AG04450 (cell line): ENCODE measurements at regions not wholly inside any gene's neighbourhood (a gene's known extent, or its start where the extent isn't known, plus 50 kb on each side); places are given as distances from the start of the nearest gene placed in this dataset.

ENCODE experiments used
- CTCF ChIA-PET: fragments of 300-600, 350-600 bp; formaldehyde crosslinking; extraction: SDS; loops from one replicate; lab custom pipeline; 2022; ENCODE audit warnings: antibody characterized with exemption, inconsistent platforms; lab: Charles Lee
- POLR2A ChIA-PET: fragments of 350-600 bp; formaldehyde crosslinking; extraction: SDS; loops from one replicate; lab custom pipeline; 2021; ENCODE audit warnings: antibody characterized with exemption, inconsistent platforms; lab: Yijun Ruan, JAX
- DNase-seq: peaks from one replicate; pipeline ENCODE4 v3.0.0-alpha.2; 2011; ENCODE audit warnings: low read depth, low spot score
- H3K27ac ChIP-seq: one replicate; pipeline ENCODE4 v1.5.1; 2012; ENCODE audit warnings: low read depth, low read length, control low read depth
- H3K27me3 ChIP-seq: one replicate; pipeline ENCODE4 v1.6.0; 2012; ENCODE audit warnings: low read length; ENCODE audit not compliant: control insufficient read depth, insufficient read depth
- H3K4me3 ChIP-seq: 2 replicates; pipeline ENCODE4 v1.5.1; 2011; ENCODE audit warnings: mild to moderate bottlenecking, low read depth, low read length, control low read depth
- H3K9me3 ChIP-seq: 2 replicates; pipeline ENCODE4 v1.5.1; 2012; ENCODE audit warnings: low read length; ENCODE audit not compliant: control insufficient read depth, insufficient read depth
- CTCF ChIP-seq: IDR thresholded peaks from 2 replicates; pipeline ENCODE4 v1.5.1; 2011; ENCODE audit warnings: low read depth, low read length, control low read depth, inconsistent platforms

- DNase-seq: no peak
- CTCF ChIA-PET: interaction anchor here (0.9 kb wide), 1 partner anchor 53 kb away, joined by 4 read pairs; no protein-coding TSS in a partner anchor
- H3K27ac ChIP-seq: no peak overlapping the region
- H3K4me3 ChIP-seq: no peak overlapping the region
- POLR2A ChIA-PET: no interaction called here
- H3K9me3 ChIP-seq: no peaks in the 10 kb centered on the region
- H3K27me3 ChIP-seq: no peaks in the 10 kb centered on the region
- TF ChIP-seq CTCF: no peak
These were observed 409.4 kb downstream of the PDCD6IP start for GRCh38 chr3:34207806-34208205.

GRCh38 chr3:34212175-34212574, 413.7 kb downstream of the PDCD6IP start:
- no peaks in the 10 kb centered on the region for H3K9me3 ChIP-seq
- no peaks in the 10 kb centered on the region for H3K27me3 ChIP-seq
- CTCF ChIA-PET: interaction anchor here (0.6 to 0.9 kb wide), 2 partner anchors 24 to 232 kb away, joined by 3 read pairs; no protein-coding TSS in a partner anchor
- POLR2A ChIA-PET: interaction anchor here (0.7 kb wide), 1 partner anchor 456 kb away, joined by 3 read pairs; no protein-coding TSS in a partner anchor
- no peak overlapping the region for H3K4me3 ChIP-seq
- no peak for DNase-seq
- TF ChIP-seq CTCF: no peak
- H3K27ac ChIP-seq: no peak overlapping the region

GRCh38 chr3:34212656-34213055, 414.2 kb downstream of the PDCD6IP start:
- ChIA-PET POLR2A (interaction anchor here (0.7 kb wide), 1 partner anchor 456 kb away, joined by 3 read pairs; no protein-coding TSS in a partner anchor), CTCF (no interaction called here)
- DNase-seq: no peak
- no peak overlapping the region for H3K4me3 ChIP-seq
- H3K27me3 ChIP-seq: no peaks in the 10 kb centered on the region
- TF ChIP-seq CTCF: no peak
- H3K9me3 ChIP-seq: no peaks in the 10 kb centered on the region
- H3K27ac ChIP-seq: no peak overlapping the region

- no peaks in the 10 kb centered on the region for H3K9me3 ChIP-seq
- TF ChIP-seq CTCF: no peak
- CTCF ChIA-PET: interaction anchor here (1.0 kb wide), 1 partner anchor 46 kb away, joined by 4 read pairs; no protein-coding TSS in a partner anchor
- no peak overlapping the region for H3K27ac ChIP-seq
- POLR2A ChIA-PET: no interaction called here
- no peak for DNase-seq
- H3K27me3 ChIP-seq: no peaks in the 10 kb centered on the region
- no peak overlapping the region for H3K4me3 ChIP-seq
These were observed 415.0 kb downstream of the PDCD6IP start for GRCh38 chr3:34213478-34213877.

GRCh38 chr3:34216711-34217335, 418.4 kb downstream of the PDCD6IP start:
- no peak for TF ChIP-seq CTCF
- Histone ChIP-seq H3K4me3 (no peak overlapping the region), H3K27ac (no peak overlapping the region), H3K9me3 (no peaks in the 10 kb centered on the region), H3K27me3 (no peaks in the 10 kb centered on the region)
- DNase-seq: no peak
- POLR2A ChIA-PET: no interaction called here
- CTCF ChIA-PET: no interaction called here
